NT2/D1 (cell line): ENCODE measurements at regions not wholly inside any gene's neighbourhood (a gene's known extent, or its start where the extent isn't known, plus 50 kb on each side); places are given as distances from the start of the nearest gene placed in this dataset.

Source experiments
- SUZ12 ChIP-seq: IDR thresholded peaks from 2 replicates; pipeline ENCODE4 v1.6.1; 2011; ENCODE audit not compliant: insufficient read length, insufficient read depth; ENCODE audit errors: extremely low read depth
- YY1 ChIP-seq: IDR thresholded peaks from 2 replicates; pipeline ENCODE4 v1.6.1; 2011; ENCODE audit not compliant: insufficient read length, insufficient read depth
- ZNF274 ChIP-seq: IDR thresholded peaks from 2 replicates; pipeline ENCODE4 v1.6.1; 2011; ENCODE audit warnings: mild to moderate bottlenecking, low read depth, low read length

DNA sequence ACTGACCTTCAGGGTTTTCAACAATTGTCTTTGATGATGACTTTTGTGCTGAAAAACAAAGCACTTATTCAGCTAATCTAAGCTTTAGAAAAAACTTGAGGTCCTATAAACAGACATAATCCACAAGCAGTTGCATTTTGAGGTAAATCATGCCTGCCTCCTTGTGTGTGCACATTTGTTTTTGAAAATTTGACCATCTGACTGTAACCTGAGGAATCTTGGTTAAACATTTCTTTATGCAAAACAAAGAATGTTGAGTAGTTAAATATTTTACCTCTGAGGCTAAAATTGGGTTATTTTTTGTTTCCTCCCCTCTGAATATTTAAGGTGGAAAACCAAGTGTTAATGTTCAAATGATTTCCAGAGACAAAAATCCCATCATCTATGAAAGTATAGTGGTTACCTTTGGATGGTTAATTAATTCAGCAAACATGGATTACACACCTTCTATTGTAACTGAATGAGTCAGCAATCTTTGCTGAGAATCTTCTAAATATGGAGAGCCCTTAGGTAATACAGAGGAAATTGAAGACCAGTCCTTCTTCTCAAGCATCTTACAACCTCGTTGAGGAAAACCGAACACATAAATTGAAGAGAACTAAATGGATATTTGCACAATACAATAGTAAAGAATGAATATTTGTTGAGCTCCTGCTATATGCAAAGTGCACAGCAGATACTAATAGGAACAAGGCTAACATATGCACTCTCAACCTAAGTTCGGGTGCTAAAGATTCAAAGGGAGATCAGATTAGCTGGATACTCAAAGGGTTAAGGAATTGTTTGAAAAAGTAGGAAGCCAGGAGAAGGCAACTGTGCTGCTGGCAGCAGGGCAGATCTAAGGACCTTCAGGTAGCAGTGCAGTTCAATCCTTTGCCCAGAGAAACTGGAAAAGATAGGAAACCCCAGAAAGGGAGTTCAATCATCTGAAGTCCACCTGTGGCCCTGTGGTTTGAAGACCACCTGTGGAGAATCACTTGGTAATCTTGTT lies 115.2 kb downstream of the BMP4 start:
- TF ChIP-seq ZNF274 (no peak), YY1 (no peak), SUZ12 (no peak)
